HL-60 (cell line): ENCODE measurements at regions not wholly inside any gene's neighbourhood (a gene's known extent, or its start where the extent isn't known, plus 50 kb on each side); places are given as distances from the start of the nearest gene placed in this dataset.

ENCODE experiments used
- DNase-seq, 2 experiments: peaks; one replicate each; pipeline ENCODE4 v3.0.0-alpha.2; 2010 to 2020; ENCODE audit warnings: low read depth in 1 of 2, low spot score in 1 of 2
- H3K27ac ChIP-seq: fragments of 250-450 bp; sonication (Bioruptor Pico); replicated peaks from 2 replicates; pipeline ENCODE4 v1.5.1; 2020; ENCODE audit warnings: mild to moderate bottlenecking, moderate library complexity
- H3K27me3 ChIP-seq: fragments of 250-450 bp; sonication (Bioruptor Pico); 2 replicates; pipeline ENCODE4 v1.5.1; 2021; ENCODE audit warnings: mild to moderate bottlenecking, moderate library complexity; ENCODE audit not compliant: insufficient read depth, poor library complexity, severe bottlenecking
- H3K4me3 ChIP-seq: replicated peaks from 2 replicates; pipeline ENCODE4 v1.5.1; 2011; ENCODE audit warnings: mild to moderate bottlenecking, control low read depth, low read length; ENCODE audit not compliant: insufficient read depth
- GABPA ChIP-seq: IDR thresholded peaks from 2 replicates; pipeline ENCODE4 v1.6.1; 2012; ENCODE audit warnings: low read depth
- POLR2AphosphoS5 ChIP-seq: IDR thresholded peaks from 2 replicates; pipeline ENCODE4 v1.6.1; 2012; ENCODE audit warnings: low read depth
- SPI1 ChIP-seq: IDR thresholded peaks from 2 replicates; pipeline ENCODE4 v1.6.1; 2012; ENCODE audit warnings: low read depth, mild to moderate bottlenecking, borderline replicate concordance
- TF ChIP-seq, protein P1 (sequence below): IDR thresholded peaks from one replicate; pipeline ENCODE4 v1.5.1; 2011; ENCODE audit warnings: low read length, control low read depth, inconsistent platforms; ENCODE audit not compliant: insufficient read depth
- TF ChIP-seq, protein P2 (sequence below): IDR thresholded peaks from 2 replicates; pipeline ENCODE4 v1.6.1; 2012; ENCODE audit warnings: low read depth; ENCODE audit not compliant: insufficient replicate concordance

DNA sequence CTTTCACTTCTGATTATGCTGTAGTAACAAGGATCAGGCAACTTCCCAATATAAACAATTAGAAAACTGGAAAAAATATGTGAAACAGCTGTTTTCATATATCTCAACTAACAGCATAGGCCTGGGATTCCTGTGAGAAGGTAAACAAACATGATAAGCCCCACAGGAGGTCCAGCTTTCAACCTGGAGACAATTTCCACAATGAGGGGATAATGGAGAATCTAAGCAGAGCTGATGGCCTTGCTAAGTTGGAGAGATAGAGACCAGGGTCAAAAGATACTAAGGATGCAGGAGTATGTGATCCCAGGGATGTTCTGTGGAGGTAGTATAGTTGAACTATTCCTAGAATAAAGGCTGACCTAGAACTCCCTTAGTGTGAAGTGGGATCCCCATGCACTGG is 452.3 kb upstream of the ACTRT1 start:
- H3K4me3 ChIP-seq = no peak overlapping the region
- DNase-seq = no peak

DNA sequence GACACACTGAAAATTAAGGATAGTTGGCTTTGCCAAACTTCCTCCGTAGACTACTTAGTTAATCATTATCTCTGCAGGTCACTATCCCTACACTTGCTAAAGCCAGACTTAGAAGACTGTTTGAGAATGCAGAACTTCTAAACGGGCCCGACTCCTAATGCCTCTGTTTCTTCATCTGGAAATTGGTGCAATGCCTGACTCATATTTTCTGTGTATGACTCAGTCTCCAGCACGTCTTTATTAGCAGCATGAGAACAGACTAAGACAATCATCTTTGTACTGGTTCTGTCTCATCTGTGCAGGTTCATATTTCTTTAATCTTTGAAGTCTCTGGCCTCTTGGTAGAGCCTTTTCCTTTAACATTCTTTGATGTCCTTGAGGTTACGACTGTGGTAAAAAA is 411.9 kb upstream of the ACTRT1 start:
- H3K27ac ChIP-seq = no peak overlapping the region
- no peak overlapping the region for H3K4me3 ChIP-seq
- no peaks in the 10 kb centered on the region for H3K27me3 ChIP-seq
- TF ChIP-seq, protein P1, sequence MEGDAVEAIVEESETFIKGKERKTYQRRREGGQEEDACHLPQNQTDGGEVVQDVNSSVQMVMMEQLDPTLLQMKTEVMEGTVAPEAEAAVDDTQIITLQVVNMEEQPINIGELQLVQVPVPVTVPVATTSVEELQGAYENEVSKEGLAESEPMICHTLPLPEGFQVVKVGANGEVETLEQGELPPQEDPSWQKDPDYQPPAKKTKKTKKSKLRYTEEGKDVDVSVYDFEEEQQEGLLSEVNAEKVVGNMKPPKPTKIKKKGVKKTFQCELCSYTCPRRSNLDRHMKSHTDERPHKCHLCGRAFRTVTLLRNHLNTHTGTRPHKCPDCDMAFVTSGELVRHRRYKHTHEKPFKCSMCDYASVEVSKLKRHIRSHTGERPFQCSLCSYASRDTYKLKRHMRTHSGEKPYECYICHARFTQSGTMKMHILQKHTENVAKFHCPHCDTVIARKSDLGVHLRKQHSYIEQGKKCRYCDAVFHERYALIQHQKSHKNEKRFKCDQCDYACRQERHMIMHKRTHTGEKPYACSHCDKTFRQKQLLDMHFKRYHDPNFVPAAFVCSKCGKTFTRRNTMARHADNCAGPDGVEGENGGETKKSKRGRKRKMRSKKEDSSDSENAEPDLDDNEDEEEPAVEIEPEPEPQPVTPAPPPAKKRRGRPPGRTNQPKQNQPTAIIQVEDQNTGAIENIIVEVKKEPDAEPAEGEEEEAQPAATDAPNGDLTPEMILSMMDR = no peak
- TF ChIP-seq POLR2AphosphoS5 = no peak
- DNase-seq = no peak

More for the DNA sequence above, 452.3 kb upstream of the ACTRT1 start:
- TF ChIP-seq GABPA (no peak), SPI1 (no peak), POLR2AphosphoS5 (no peak)
- TF ChIP-seq, protein P2, sequence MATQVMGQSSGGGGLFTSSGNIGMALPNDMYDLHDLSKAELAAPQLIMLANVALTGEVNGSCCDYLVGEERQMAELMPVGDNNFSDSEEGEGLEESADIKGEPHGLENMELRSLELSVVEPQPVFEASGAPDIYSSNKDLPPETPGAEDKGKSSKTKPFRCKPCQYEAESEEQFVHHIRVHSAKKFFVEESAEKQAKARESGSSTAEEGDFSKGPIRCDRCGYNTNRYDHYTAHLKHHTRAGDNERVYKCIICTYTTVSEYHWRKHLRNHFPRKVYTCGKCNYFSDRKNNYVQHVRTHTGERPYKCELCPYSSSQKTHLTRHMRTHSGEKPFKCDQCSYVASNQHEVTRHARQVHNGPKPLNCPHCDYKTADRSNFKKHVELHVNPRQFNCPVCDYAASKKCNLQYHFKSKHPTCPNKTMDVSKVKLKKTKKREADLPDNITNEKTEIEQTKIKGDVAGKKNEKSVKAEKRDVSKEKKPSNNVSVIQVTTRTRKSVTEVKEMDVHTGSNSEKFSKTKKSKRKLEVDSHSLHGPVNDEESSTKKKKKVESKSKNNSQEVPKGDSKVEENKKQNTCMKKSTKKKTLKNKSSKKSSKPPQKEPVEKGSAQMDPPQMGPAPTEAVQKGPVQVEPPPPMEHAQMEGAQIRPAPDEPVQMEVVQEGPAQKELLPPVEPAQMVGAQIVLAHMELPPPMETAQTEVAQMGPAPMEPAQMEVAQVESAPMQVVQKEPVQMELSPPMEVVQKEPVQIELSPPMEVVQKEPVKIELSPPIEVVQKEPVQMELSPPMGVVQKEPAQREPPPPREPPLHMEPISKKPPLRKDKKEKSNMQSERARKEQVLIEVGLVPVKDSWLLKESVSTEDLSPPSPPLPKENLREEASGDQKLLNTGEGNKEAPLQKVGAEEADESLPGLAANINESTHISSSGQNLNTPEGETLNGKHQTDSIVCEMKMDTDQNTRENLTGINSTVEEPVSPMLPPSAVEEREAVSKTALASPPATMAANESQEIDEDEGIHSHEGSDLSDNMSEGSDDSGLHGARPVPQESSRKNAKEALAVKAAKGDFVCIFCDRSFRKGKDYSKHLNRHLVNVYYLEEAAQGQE = no peak
- TF ChIP-seq, protein P1 = no peak
- H3K27me3 ChIP-seq = no peaks in the 10 kb centered on the region
- no peak overlapping the region for H3K27ac ChIP-seq

DNA sequence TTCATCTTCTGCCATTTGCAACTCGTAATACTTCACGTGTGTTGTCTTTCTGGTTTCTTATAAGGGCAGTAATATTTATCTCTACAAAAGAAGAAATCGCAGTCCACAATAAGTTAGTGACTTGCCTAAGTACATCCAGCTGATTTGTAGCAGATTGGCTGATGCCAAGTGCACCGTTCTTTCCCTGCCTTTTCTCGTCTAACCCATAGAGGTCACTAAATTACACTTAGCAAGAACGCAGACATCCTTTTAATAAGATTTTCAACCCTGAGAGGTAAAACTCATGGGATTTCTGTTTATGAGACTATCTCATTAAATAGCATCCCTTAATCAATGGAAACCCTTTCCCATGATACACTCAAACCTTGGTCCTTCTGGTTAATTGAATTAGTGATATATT is 408.6 kb upstream of the ACTRT1 start:
- DNase-seq = no peak
- TF ChIP-seq, protein P2 = no peak
- TF ChIP-seq GABPA (no peak), SPI1 (no peak), POLR2AphosphoS5 (no peak)
- TF ChIP-seq, protein P1 = no peak
- H3K27ac ChIP-seq = no peak overlapping the region
- no peaks in the 10 kb centered on the region for H3K27me3 ChIP-seq
- H3K4me3 ChIP-seq = no peak overlapping the region

DNA sequence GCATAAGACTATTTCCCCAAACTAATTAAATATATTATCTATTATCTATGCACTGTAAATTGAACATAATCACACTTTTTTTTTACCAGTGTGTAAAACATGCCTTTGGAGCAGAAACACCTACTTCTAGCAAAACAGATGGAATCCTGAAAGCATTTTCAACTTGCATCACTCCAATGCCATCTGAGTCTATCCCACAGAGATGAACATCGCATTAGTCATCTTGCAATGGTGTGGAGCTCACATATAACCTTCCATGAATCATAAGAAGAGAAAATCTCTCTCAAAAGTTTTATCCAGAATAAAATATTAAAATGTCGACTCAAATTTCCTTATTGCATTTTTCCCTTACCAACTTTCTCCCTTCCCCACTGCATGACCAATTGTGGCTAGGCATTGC is 406.7 kb upstream of the ACTRT1 start:
- Histone ChIP-seq H3K4me3 (no peak overlapping the region), H3K27me3 (no peaks in the 10 kb centered on the region), H3K27ac (no peak overlapping the region)
- DNase-seq = no peak
- TF ChIP-seq SPI1 (no peak), POLR2AphosphoS5 (no peak), GABPA (no peak)
- TF ChIP-seq, protein P1 = no peak
- TF ChIP-seq, protein P2 = no peak
